GM19239 (cell line): ENCODE measurements at regions not wholly inside any gene's neighbourhood (a gene's known extent, or its start where the extent isn't known, plus 50 kb on each side); places are given as distances from the start of the nearest gene placed in this dataset.

Experiments
- DNase-seq: peaks from one replicate; pipeline ENCODE4 v3.0.0; 2011; ENCODE audit warnings: low spot score; ENCODE audit not compliant: insufficient read length
- FAIRE-seq: peaks from 2 replicates; lab custom pipeline; 2011; peaks lifted over from hg19 to GRCh38; lab: Jason Lieb, UNC

- FAIRE-seq (no peak), DNase-seq (no peak)
Measured at GRCh38 chr11:70744396-70745185, 346.3 kb downstream of the CTTN start.

GRCh38 chr11:70745451-70745850, 347.1 kb downstream of the CTTN start:
- no peak for DNase-seq
- no peak for FAIRE-seq

- no peak for DNase-seq
Measured at GRCh38 chr11:70745941-70746340, 347.6 kb downstream of the CTTN start.

GRCh38 chr11:70746351-70746750, 348.0 kb downstream of the CTTN start:
- DNase-seq (no peak), FAIRE-seq (no peak)

More at GRCh38 chr11:70745941-70746340, 347.6 kb downstream of the CTTN start:
- no peak for FAIRE-seq

GRCh38 chr11:70747285-70747684, 349.0 kb downstream of the CTTN start:
- FAIRE-seq (no peak), DNase-seq (no peak)

- FAIRE-seq: no peak
- DNase-seq: no peak
Measured at GRCh38 chr11:70747921-70748320, 349.6 kb downstream of the CTTN start.

- no peak for FAIRE-seq
Measured at GRCh38 chr11:70751142-70751734, 352.9 kb downstream of the CTTN start.

GRCh38 chr11:70755410-70756158, 357.3 kb downstream of the CTTN start:
- DNase-seq (peak; percentile 95), FAIRE-seq (no peak)

More at GRCh38 chr11:70751142-70751734, 352.9 kb downstream of the CTTN start:
- DNase-seq: no peak

- DNase-seq (no peak), FAIRE-seq (no peak)
Measured at GRCh38 chr11:70756341-70756740, 358.0 kb downstream of the CTTN start.

GRCh38 chr11:70756756-70757155, 358.4 kb downstream of the CTTN start:
- FAIRE-seq (no peak), DNase-seq (no peak)

- DNase-seq (no peak), FAIRE-seq (no peak)
Measured at GRCh38 chr11:70757241-70757640, 358.9 kb downstream of the CTTN start.

GRCh38 chr11:70758206-70758605, 359.9 kb downstream of the CTTN start:
- FAIRE-seq (no peak), DNase-seq (no peak)

- DNase-seq (no peak), FAIRE-seq (no peak)
Measured at GRCh38 chr11:70759846-70760245, 361.5 kb downstream of the CTTN start.

- DNase-seq (no peak), FAIRE-seq (no peak)
Measured at GRCh38 chr11:70760416-70761020, 362.2 kb downstream of the CTTN start.

- FAIRE-seq (no peak), DNase-seq (no peak)
Measured at GRCh38 chr11:70761094-70761907, 363.0 kb downstream of the CTTN start.

GRCh38 chr11:70761908-70762337, 363.6 kb downstream of the CTTN start:
- DNase-seq (no peak), FAIRE-seq (no peak)

GRCh38 chr11:70762810-70763209, 364.5 kb downstream of the CTTN start:
- DNase-seq (no peak), FAIRE-seq (no peak)

GRCh38 chr11:70763606-70764005, 365.3 kb downstream of the CTTN start:
- DNase-seq (no peak), FAIRE-seq (no peak)

GRCh38 chr11:70764356-70764905, 366.1 kb downstream of the CTTN start:
- no peak for DNase-seq
- no peak for FAIRE-seq

GRCh38 chr11:70766901-70767300, 368.6 kb downstream of the CTTN start:
- FAIRE-seq: no peak
- no peak for DNase-seq
